Small intestine (tissue), 7 donors: ENCODE measurements at regions not wholly inside any gene's neighbourhood (a gene's known extent, or its start where the extent isn't known, plus 50 kb on each side); places are given as distances from the start of the nearest gene placed in this dataset.

ENCODE experiments used
- DNase-seq, 2 donors: peaks; one replicate each; pipeline versions ENCODE4 v3.0.0 to v3.0.0-alpha.2; 2013
- FAIRE-seq: peaks from 2 replicates; lab custom pipeline; 2012; peaks lifted over from hg19 to GRCh38; lab: Jason Lieb, UNC
- H3K27ac ChIP-seq, 3 donors: one replicate each; pipeline ENCODE4 v1.5.1; 2013; ENCODE audit warnings: low read length in 2 of 3, mild to moderate bottlenecking in 2 of 3, control low read depth in 1 of 3, inconsistent platforms in 1 of 3, low read depth in 1 of 3, moderate library complexity in 1 of 3
- H3K27me3 ChIP-seq, 3 donors: one replicate each; pipeline ENCODE4 v1.6.1; 2013; ENCODE audit warnings: low read length in 3 of 3, inconsistent platforms in 1 of 3; ENCODE audit not compliant: control insufficient read depth in 3 of 3, insufficient read depth in 3 of 3
- H3K36me3 ChIP-seq, 3 donors: one replicate each; pipeline ENCODE4 v1.6.1; 2013; ENCODE audit warnings: low read length in 3 of 3, inconsistent platforms in 1 of 3, low read depth in 1 of 3, mild to moderate bottlenecking in 1 of 3, moderate library complexity in 1 of 3; ENCODE audit not compliant: control insufficient read depth in 3 of 3, insufficient read depth in 2 of 3
- H3K4me1 ChIP-seq, 3 donors: one replicate each; pipeline ENCODE4 v1.6.1; 2013; ENCODE audit warnings: low read length in 2 of 3, inconsistent platforms in 1 of 3, low read depth in 1 of 3, mild to moderate bottlenecking in 1 of 3, moderate library complexity in 1 of 3; ENCODE audit not compliant: control insufficient read depth in 3 of 3, insufficient read depth in 2 of 3
- H3K4me3 ChIP-seq, 3 donors: one replicate each; pipeline ENCODE4 v1.5.1; 2013; ENCODE audit warnings: low read length in 3 of 3, control low read depth in 1 of 3, inconsistent platforms in 1 of 3, low read depth in 1 of 3, mild to moderate bottlenecking in 1 of 3, moderate library complexity in 1 of 3
- H3K9me3 ChIP-seq, 2 donors: one replicate each; pipeline ENCODE4 v1.6.1; 2013; ENCODE audit warnings: low read depth in 1 of 2, low read length in 1 of 2; ENCODE audit not compliant: control insufficient read depth in 2 of 2, insufficient read depth in 1 of 2
- WGBS, 3 donors: extraction: QIAGEN DNeasy Blood & Tissue Kit; methylation state at CpG; one replicate each; pipeline ENCODE4 v1.1.7; 2013; 5-methylcytosine and 5-hydroxymethylcytosine counted together
- donor health status: healthy with polysubstance abuse.
- donor health status: control.
- donor health status: control.
- donor health status: Bipolar disorder and iron deficiency.
- donor health status: healthy.

GRCh38 chr13:78190296-78190695 lies 271.7 kb upstream of the EDNRB start:
- no peak overlapping the region for H3K4me3 ChIP-seq
- DNase-seq (no peak), FAIRE-seq (no peak)
- H3K36me3 ChIP-seq: no peaks in the 10 kb centered on the region
- no peaks in the 10 kb centered on the region for H3K9me3 ChIP-seq
- H3K4me1 ChIP-seq: no peaks in the 10 kb centered on the region
- no peaks in the 10 kb centered on the region for H3K27me3 ChIP-seq
- WGBS, 3 donors: 64 to 81% (median 68%) methylated on average over 2 of the region's 2 CpGs
- H3K27ac ChIP-seq: no peak overlapping the region

- 63 to 75% (median 72%) methylated on average over 4 of the region's 4 CpGs for WGBS, 3 donors
- Histone ChIP-seq H3K9me3 (peaks cover 0 to 1% of the 10 kb centered on the region in 2 donors), H3K4me3 (no peak overlapping the region), H3K4me1 (no peaks in the 10 kb centered on the region), H3K27me3 (no peaks in the 10 kb centered on the region), H3K36me3 (no peaks in the 10 kb centered on the region), H3K27ac (no peak overlapping the region)
- FAIRE-seq: no peak
- no peak for DNase-seq
These were observed 269.1 kb upstream of the EDNRB start for GRCh38 chr13:78187781-78188180.

- WGBS, 3 donors: 50 to 71% (median 68%) methylated on average over 1 of the region's 1 CpG
- Histone ChIP-seq H3K4me1 (no peaks in the 10 kb centered on the region), H3K4me3 (no peak overlapping the region), H3K36me3 (no peaks in the 10 kb centered on the region), H3K9me3 (peaks cover 0 to 1% of the 10 kb centered on the region in 2 donors), H3K27me3 (no peaks in the 10 kb centered on the region), H3K27ac (no peak overlapping the region)
- no peak for FAIRE-seq
- DNase-seq: no peak
These were observed 267.1 kb upstream of the EDNRB start for GRCh38 chr13:78185700-78186099.

GRCh38 chr13:78183732-78184131 lies 265.1 kb upstream of the EDNRB start:
- FAIRE-seq: no peak
- H3K4me3 ChIP-seq: no peak overlapping the region
- H3K4me1 ChIP-seq: no peaks in the 10 kb centered on the region
- H3K27me3 ChIP-seq: no peaks in the 10 kb centered on the region
- no peaks in the 10 kb centered on the region for H3K36me3 ChIP-seq
- 57 to 75% (median 75%) methylated on average over 2 of the region's 2 CpGs for WGBS, 3 donors
- no peak for DNase-seq
- no peak overlapping the region for H3K27ac ChIP-seq
- peaks cover 0 to 1% of the 10 kb centered on the region in 2 donors for H3K9me3 ChIP-seq

GRCh38 chr13:78182813-78183212 lies 264.2 kb upstream of the EDNRB start:
- H3K27ac ChIP-seq: no peak overlapping the region
- H3K36me3 ChIP-seq: no peaks in the 10 kb centered on the region
- FAIRE-seq (no peak), DNase-seq (no peak)
- no peaks in the 10 kb centered on the region for H3K27me3 ChIP-seq
- peaks cover 0 to 1% of the 10 kb centered on the region in 2 donors for H3K9me3 ChIP-seq
- 29 to 53% (median 34%) methylated on average over 2 of the region's 2 CpGs for WGBS, 3 donors
- H3K4me3 ChIP-seq: no peak overlapping the region
- no peaks in the 10 kb centered on the region for H3K4me1 ChIP-seq

GRCh38 chr13:78177306-78177705 lies 258.7 kb upstream of the EDNRB start:
- 87 to 96% (median 96%) methylated on average over 1 of the region's 1 CpG for WGBS, 3 donors
- Histone ChIP-seq H3K27me3 (no peaks in the 10 kb centered on the region), H3K27ac (no peak overlapping the region), H3K9me3 (no peaks in the 10 kb centered on the region), H3K36me3 (no peaks in the 10 kb centered on the region), H3K4me1 (no peaks in the 10 kb centered on the region), H3K4me3 (no peak overlapping the region)
- FAIRE-seq (no peak), DNase-seq (no peak)

GRCh38 chr13:78176880-78177279 lies 258.2 kb upstream of the EDNRB start:
- Histone ChIP-seq H3K4me1 (no peaks in the 10 kb centered on the region), H3K4me3 (no peak overlapping the region), H3K27me3 (no peaks in the 10 kb centered on the region), H3K9me3 (no peaks in the 10 kb centered on the region), H3K36me3 (no peaks in the 10 kb centered on the region), H3K27ac (no peak overlapping the region)
- FAIRE-seq: no peak
- whole genome bisulfite sequencing, 3 donors: 77 to 93% (median 80%) methylated on average over 2 of the region's 2 CpGs
- DNase-seq: no peak

- H3K4me3 ChIP-seq: no peak overlapping the region
- DNase-seq: no peak
- no peaks in the 10 kb centered on the region for H3K36me3 ChIP-seq
- FAIRE-seq: no peak
- H3K4me1 ChIP-seq: no peaks in the 10 kb centered on the region
- H3K9me3 ChIP-seq: peaks cover 0 to 12% of the 10 kb centered on the region in 2 donors
- no peaks in the 10 kb centered on the region for H3K27me3 ChIP-seq
- H3K27ac ChIP-seq: no peak overlapping the region
- 79 to 84% (median 83%) methylated on average over 6 of the region's 6 CpGs for WGBS, 3 donors
These were observed 250.8 kb upstream of the EDNRB start for GRCh38 chr13:78169386-78169785.

- WGBS, 3 donors: 58 to 81% (median 72%) methylated on average over 4 of the region's 4 CpGs
- FAIRE-seq (no peak), DNase-seq (no peak)
- no peaks in the 10 kb centered on the region for H3K36me3 ChIP-seq
- H3K27me3 ChIP-seq: no peaks in the 10 kb centered on the region
- peaks cover 0 to 12% of the 10 kb centered on the region in 2 donors for H3K9me3 ChIP-seq
- H3K4me3 ChIP-seq: no peak overlapping the region
- no peaks in the 10 kb centered on the region for H3K4me1 ChIP-seq
- H3K27ac ChIP-seq: no peak overlapping the region
These were observed 250.3 kb upstream of the EDNRB start for GRCh38 chr13:78168981-78169380.
